ENCODE measurements at regions not wholly inside any gene's neighbourhood (a gene's known extent, or its start where the extent isn't known, plus 50 kb on each side); places are given as distances from the start of the nearest gene placed in this dataset.

GRCh38 chr9:79912318-79913070, 340.7 kb downstream of the TLE4 start:
- Histone ChIP-seq H3K4me1 (0 out of 20 replicates have a peak, but pooled peaks cover 0 to 2% (median 0%) of the 10 kb centered on the region in 10 experiments), H3K9ac (no peak overlapping the region), H4K20me1 (no peaks in the 10 kb centered on the region), H3K27me3 (no peaks in the 10 kb centered on the region), H3K36me3 (no peaks in the 10 kb centered on the region), H3K27ac (no peak overlapping the region), H3K4me2 (no peak overlapping the region), H3K9me3 (replicated peaks in 1 of 11) (peaks cover 0 to 14% (median 3%) of the 10 kb centered on the region in 11 experiments; a peak in 5 of 22 replicates), H3K4me3 (no peak overlapping the region)
- TF ChIP-seq Cebpa-rat (IDR thresholded peaks at IDR 0.05): no peak

GRCh38 chr9:79911724-79912123, 340.0 kb downstream of the TLE4 start:
- Histone ChIP-seq H3K4me2 (no peak overlapping the region), H3K27me3 (no peaks in the 10 kb centered on the region), H3K27ac (no peak overlapping the region), H3K36me3 (no peaks in the 10 kb centered on the region), H3K9ac (no peak overlapping the region), H3K9me3 (replicated peaks in 1 of 11) (peaks cover 0 to 17% (median 4%) of the 10 kb centered on the region in 11 experiments; a peak in 6 of 22 replicates), H3K4me3 (no peak overlapping the region), H4K20me1 (no peaks in the 10 kb centered on the region), H3K4me1 (no peaks in the 10 kb centered on the region)
- no peak for TF ChIP-seq Cebpa-rat (IDR thresholded peaks at IDR 0.05)

GRCh38 chr9:79902825-79903600, 331.2 kb downstream of the TLE4 start:
- Histone ChIP-seq H3K27me3 (no peaks in the 10 kb centered on the region), H3K4me2 (no peak overlapping the region), H3K4me3 (no peak overlapping the region), H3K27ac (no peak overlapping the region), H3K9ac (no peak overlapping the region), H3K9me3 (replicated peaks in 1 of 11) (peaks cover 0 to 17% (median 3%) of the 10 kb centered on the region in 11 experiments; a peak in 5 of 22 replicates), H4K20me1 (no peaks in the 10 kb centered on the region), H3K4me1 (no peaks in the 10 kb centered on the region), H3K36me3 (no peaks in the 10 kb centered on the region)
- TF ChIP-seq Cebpa-rat (IDR thresholded peaks at IDR 0.05): no peak

GRCh38 chr9:79900754-79901153, 329.0 kb downstream of the TLE4 start:
- Histone ChIP-seq H3K4me2 (no peak overlapping the region), H3K9ac (no peak overlapping the region), H3K27ac (no peak overlapping the region), H3K4me3 (no peak overlapping the region), H3K36me3 (no peaks in the 10 kb centered on the region), H3K9me3 (replicated peaks in 1 of 11) (peaks cover 0 to 12% (median 0%) of the 10 kb centered on the region in 11 experiments; a peak in 2 of 22 replicates), H3K4me1 (no peaks in the 10 kb centered on the region), H3K27me3 (no peaks in the 10 kb centered on the region), H4K20me1 (no peaks in the 10 kb centered on the region)
- no peak for TF ChIP-seq Cebpa-rat (IDR thresholded peaks at IDR 0.05)

GRCh38 chr9:79896390-79896980, 324.7 kb downstream of the TLE4 start:
- Histone ChIP-seq H3K4me1 (no peaks in the 10 kb centered on the region), H3K9ac (no peak overlapping the region), H3K27ac (no peak overlapping the region), H3K9me3 (replicated peaks in 1 of 11) (peaks cover 0 to 12% (median 0%) of the 10 kb centered on the region in 11 experiments; a peak in 3 of 22 replicates), H3K36me3 (no peaks in the 10 kb centered on the region), H3K27me3 (no peaks in the 10 kb centered on the region), H4K20me1 (no peaks in the 10 kb centered on the region), H3K4me2 (no peak overlapping the region), H3K4me3 (no peak overlapping the region)
- no peak for TF ChIP-seq Cebpa-rat (IDR thresholded peaks at IDR 0.05)

GRCh38 chr9:79895232-79895631, 323.5 kb downstream of the TLE4 start:
- no peak overlapping the region for H3K9ac ChIP-seq
- peaks cover 0 to 12% (median 0%) of the 10 kb centered on the region in 11 experiments; a peak in 4 of 22 replicates for H3K9me3 ChIP-seq (replicated peaks in 1 of 11)
- H3K27ac ChIP-seq: no peak overlapping the region
- no peak overlapping the region for H3K4me2 ChIP-seq
- no peak for TF ChIP-seq Cebpa-rat (IDR thresholded peaks at IDR 0.05)
- H3K36me3 ChIP-seq: no peaks in the 10 kb centered on the region
- no peak overlapping the region for H3K4me3 ChIP-seq
- no peaks in the 10 kb centered on the region for H3K4me1 ChIP-seq
- no peaks in the 10 kb centered on the region for H4K20me1 ChIP-seq
- H3K27me3 ChIP-seq: no peaks in the 10 kb centered on the region

- no peak overlapping the region for H3K27ac ChIP-seq
- H3K9me3 ChIP-seq (replicated peaks in 1 of 11): peaks cover 0 to 11% (median 5%) of the 10 kb centered on the region in 11 experiments; a peak in 5 of 22 replicates
- no peaks in the 10 kb centered on the region for H3K27me3 ChIP-seq
- no peaks in the 10 kb centered on the region for H3K36me3 ChIP-seq
- H3K4me1 ChIP-seq: peaks cover 10 to 23% (median 18%) of the 10 kb centered on the region in 10 experiments
- H3K9ac ChIP-seq: no peak overlapping the region
- H3K4me2 ChIP-seq: no peak overlapping the region
- H3K4me3 ChIP-seq: no peak overlapping the region
- no peak for TF ChIP-seq Cebpa-rat (IDR thresholded peaks at IDR 0.05)
- H4K20me1 ChIP-seq: peaks cover 0 to 6% (median 0%) of the 10 kb centered on the region in 11 experiments; a peak in 1 of 22 replicates
These were observed 317.6 kb downstream of the TLE4 start for GRCh38 chr9:79889369-79889768.

- H3K4me3 ChIP-seq: no peak overlapping the region
- peaks cover 36 to 64% (median 57%) of the 10 kb centered on the region in 10 experiments for H3K4me1 ChIP-seq
- H4K20me1 ChIP-seq: peaks cover 0 to 7% (median 0%) of the 10 kb centered on the region in 11 experiments; a peak in 1 of 22 replicates
- peaks cover 0 to 11% (median 5%) of the 10 kb centered on the region in 11 experiments; a peak in 5 of 22 replicates for H3K9me3 ChIP-seq (replicated peaks in 1 of 11)
- H3K4me2 ChIP-seq: peak overlapping the region; percentile 53 to 98 (median 88)
- peak overlapping the region in 3 of 11 experiments; percentile 20 to 56 (median 42); a peak in 3 of 22 replicates for H3K27ac ChIP-seq
- no peaks in the 10 kb centered on the region for H3K36me3 ChIP-seq
- no peaks in the 10 kb centered on the region for H3K27me3 ChIP-seq
- TF ChIP-seq Cebpa-rat (IDR thresholded peaks at IDR 0.05): no peak
- peak overlapping the region in 1 of 11 experiments; percentile 19; a peak in 1 of 22 replicates for H3K9ac ChIP-seq
These were observed 313.5 kb downstream of the TLE4 start for GRCh38 chr9:79885093-79885857.

Measured in BLaER1 treated with 17β-estradiol and CSF1 and Interleukin-3, amounts not matched to agents 10 nM and 100 nM (cell line).